ENCODE measurements at regions not wholly inside any gene's neighbourhood (a gene's known extent, or its start where the extent isn't known, plus 50 kb on each side); places are given as distances from the start of the nearest gene placed in this dataset.

DNA sequence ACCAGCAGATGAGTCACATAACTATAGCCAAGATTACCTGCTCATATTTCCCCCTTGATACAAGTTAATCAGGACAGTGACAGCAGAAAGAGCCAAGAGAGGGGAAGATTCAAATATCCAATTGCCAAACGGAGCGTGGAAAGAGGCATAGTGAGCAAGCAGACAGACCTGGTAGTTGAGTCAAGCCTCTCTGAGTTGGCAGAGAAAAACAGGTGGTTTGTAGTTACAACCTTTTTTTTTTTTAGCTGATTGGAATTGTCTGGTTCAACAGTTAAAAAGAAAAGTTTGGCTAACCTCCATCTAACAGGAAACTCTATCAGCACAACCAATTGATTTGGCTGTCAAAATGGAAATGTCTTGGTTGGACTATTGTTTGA, 272.1 kb downstream of the TLE1 start:
- TF ChIP-seq, protein P1, sequence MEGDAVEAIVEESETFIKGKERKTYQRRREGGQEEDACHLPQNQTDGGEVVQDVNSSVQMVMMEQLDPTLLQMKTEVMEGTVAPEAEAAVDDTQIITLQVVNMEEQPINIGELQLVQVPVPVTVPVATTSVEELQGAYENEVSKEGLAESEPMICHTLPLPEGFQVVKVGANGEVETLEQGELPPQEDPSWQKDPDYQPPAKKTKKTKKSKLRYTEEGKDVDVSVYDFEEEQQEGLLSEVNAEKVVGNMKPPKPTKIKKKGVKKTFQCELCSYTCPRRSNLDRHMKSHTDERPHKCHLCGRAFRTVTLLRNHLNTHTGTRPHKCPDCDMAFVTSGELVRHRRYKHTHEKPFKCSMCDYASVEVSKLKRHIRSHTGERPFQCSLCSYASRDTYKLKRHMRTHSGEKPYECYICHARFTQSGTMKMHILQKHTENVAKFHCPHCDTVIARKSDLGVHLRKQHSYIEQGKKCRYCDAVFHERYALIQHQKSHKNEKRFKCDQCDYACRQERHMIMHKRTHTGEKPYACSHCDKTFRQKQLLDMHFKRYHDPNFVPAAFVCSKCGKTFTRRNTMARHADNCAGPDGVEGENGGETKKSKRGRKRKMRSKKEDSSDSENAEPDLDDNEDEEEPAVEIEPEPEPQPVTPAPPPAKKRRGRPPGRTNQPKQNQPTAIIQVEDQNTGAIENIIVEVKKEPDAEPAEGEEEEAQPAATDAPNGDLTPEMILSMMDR (conservative IDR thresholded peaks at IDR 0.05; ENCODE audit: low read depth), result no peak
- CTCF ChIA-PET, result no interaction called here
- DNase-seq (ENCODE audit: low spot score), result no peak
- POLR2A ChIA-PET (ENCODE audit: low non-redundant PET), result no interaction called here
- H3K27ac ChIP-seq, result no peak overlapping the region

DNA sequence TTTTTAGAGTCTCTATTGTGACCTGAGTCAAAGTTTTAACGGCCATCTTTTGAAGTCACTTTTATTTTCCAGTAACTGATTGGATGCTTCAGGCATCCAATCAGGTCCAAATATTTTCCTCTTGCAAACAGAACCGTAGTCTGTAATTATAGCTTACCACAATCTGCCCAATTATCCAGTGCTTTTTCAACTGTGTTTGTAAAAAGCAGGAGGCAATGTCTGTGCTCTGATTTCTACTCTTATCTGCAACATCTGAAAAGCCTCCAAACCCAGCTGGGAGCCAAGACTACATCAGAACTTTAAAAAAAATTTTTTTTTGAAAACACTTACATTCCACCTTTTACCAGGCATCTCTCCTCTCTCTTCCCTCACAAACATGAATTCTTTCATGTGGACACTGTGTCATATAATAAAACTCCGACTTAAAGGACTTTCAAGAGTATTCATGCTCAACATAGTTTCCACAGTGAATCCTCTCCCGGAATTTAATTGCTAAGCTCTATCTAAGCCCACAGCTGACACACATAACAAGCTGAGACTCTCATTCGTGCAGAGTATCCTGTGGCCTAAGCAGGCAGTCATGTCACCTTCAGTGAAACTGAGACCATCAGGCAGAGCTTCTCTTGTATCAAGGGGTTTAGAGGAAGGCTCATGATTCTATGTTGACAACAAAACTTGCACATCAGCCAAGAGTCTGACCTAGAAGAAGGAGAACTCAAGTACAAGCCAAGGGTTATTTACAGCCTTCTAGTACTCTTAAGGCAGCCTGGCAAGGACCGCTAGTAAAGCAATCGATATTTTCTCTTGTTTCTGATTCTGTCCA, 272.7 kb downstream of the TLE1 start:
- TF ChIP-seq, protein P1 (conservative IDR thresholded peaks at IDR 0.05; ENCODE audit: low read depth), result no peak
- H3K27ac ChIP-seq, result no peak overlapping the region
- ChIA-PET CTCF (interaction anchor here (0.6 kb wide), 1 partner anchor 231 kb away, joined by 4 read pairs; no protein-coding TSS in a partner anchor), POLR2A (ENCODE audit: low non-redundant PET) (no interaction called here)
- DNase-seq (ENCODE audit: low spot score), result no peak

DNA sequence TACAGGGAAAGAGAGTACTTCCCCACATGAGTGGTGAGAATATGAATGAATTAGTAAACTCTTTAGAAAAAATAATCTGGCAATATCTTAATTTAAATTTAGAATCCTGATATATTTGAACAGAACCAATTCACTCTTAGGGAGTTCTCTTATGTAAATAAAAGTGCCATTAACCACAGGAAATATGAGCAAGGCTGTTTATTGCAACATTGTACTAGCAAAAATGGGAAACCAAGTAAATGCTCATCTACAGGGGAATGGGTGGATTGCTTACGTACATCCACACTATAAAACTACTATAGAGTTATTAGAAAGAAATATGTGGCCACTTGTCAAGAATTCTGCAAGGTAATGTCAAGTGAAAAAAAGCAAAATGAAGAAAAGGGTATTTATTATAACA, 274.5 kb downstream of the TLE1 start:
- H3K27ac ChIP-seq, result no peak overlapping the region
- POLR2A ChIA-PET (ENCODE audit: low non-redundant PET), result no interaction called here
- TF ChIP-seq, protein P1 (conservative IDR thresholded peaks at IDR 0.05; ENCODE audit: low read depth), result no peak
- DNase-seq (ENCODE audit: low spot score), result no peak
- CTCF ChIA-PET, result interaction anchor here (0.6 kb wide), 1 partner anchor 1980 kb away, joined by 3 read pairs; no protein-coding TSS in a partner anchor

DNA sequence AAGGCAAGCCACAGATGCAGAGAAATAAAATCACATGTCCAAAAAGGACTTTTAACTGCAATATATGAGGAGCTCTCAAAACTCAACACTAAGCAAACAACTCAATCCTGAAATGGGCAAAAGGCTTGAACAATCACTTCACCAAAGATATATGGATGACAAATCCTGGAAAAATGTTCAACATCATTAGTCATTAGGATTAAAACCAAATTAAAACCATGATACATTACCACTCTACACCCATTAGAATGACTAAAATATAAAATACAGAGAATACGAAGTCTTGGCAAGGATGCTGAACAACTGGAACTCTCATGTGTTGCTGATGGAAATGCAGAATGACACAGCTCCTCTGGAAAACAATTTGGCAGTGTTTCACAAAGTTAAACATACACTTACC, 277.4 kb downstream of the TLE1 start:
- no peak for DNase-seq (ENCODE audit: low spot score)
- TF ChIP-seq, protein P1 (conservative IDR thresholded peaks at IDR 0.05; ENCODE audit: low read depth), result no peak
- ChIA-PET CTCF (interaction anchor here (0.6 to 0.7 kb wide), 2 partner anchors 150 to 186 kb away, joined by 4 read pairs; no protein-coding TSS in a partner anchor), POLR2A (ENCODE audit: low non-redundant PET) (no interaction called here)
- no peak overlapping the region for H3K27ac ChIP-seq

DNA sequence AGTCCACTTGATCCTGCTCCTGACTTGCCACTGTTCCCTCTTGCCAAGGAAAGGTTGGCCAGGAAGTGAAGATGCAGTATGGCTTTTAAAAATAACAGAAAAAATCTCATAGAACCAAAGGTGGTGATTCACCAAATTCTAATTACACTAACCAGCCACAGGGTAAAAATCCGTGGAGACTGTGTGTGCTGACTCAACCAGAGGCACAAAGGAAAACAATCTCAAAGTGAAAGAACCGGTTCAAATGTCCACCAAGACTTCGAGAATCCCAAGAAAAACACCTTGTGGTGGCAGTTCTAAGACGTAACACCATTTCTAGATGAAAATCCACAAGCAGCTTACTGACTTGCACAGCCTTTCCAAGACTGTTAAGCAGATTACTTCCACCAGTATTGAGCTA, 279.1 kb downstream of the TLE1 start:
- POLR2A ChIA-PET (ENCODE audit: low non-redundant PET), result no interaction called here
- H3K27ac ChIP-seq, result no peak overlapping the region
- DNase-seq (ENCODE audit: low spot score), result peak; percentile 69
- CTCF ChIA-PET, result no interaction called here
- TF ChIP-seq, protein P1 (conservative IDR thresholded peaks at IDR 0.05; ENCODE audit: low read depth), result no peak

DNA sequence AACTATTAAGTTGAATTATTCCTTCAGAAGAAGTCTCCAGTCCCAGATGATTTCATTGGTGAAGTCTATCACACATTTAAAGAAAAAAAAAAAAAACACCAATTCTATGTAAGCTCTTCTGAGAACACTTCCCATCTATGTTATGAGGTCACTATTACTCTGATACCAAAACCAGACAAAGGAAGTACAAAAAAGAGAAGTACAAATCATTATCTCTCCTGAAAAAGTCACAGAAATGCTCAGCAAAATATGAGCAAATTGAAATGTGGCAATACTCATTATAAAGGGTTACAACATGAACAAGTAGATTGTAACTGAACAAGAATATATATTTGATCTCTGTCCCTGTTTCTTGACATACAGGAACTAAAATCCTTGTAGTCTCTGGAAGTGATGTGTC, 280.4 kb downstream of the TLE1 start:
- no peak for DNase-seq (ENCODE audit: low spot score)
- ChIA-PET CTCF (no interaction called here), POLR2A (ENCODE audit: low non-redundant PET) (no interaction called here)
- no peak overlapping the region for H3K27ac ChIP-seq
- TF ChIP-seq, protein P1 (conservative IDR thresholded peaks at IDR 0.05; ENCODE audit: low read depth), result no peak
